ENCODE measurements at regions not wholly inside any gene's neighbourhood (a gene's known extent, or its start where the extent isn't known, plus 50 kb on each side); places are given as distances from the start of the nearest gene placed in this dataset.

DNA sequence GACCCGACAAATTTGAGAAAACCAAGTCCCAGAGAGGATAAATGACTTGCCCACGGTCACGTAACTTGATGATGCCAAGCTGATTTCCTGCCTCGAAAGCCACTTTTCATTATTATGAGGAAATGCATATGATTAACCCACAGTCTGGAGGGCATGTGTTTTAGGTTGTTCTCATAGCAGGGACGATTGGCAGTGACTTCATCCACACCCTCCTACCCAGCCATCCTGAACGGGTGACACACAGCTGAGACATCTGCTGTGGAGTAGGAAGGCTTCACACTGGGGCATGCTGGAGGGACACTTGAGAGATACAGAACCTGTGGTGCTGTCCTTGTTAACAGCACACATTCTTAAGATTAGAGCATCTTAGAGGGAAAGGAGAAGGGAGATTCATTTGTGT is 65.4 kb upstream of the WDFY2 start:
- DNase-seq, result peak; percentile 59
- no peak overlapping the region for H3K4me3 ChIP-seq
- no peaks in the 10 kb centered on the region for H3K36me3 ChIP-seq
- no peaks in the 10 kb centered on the region for H3K27me3 ChIP-seq
- H3K9me3 ChIP-seq, result peaks cover 3% of the 10 kb centered on the region

DNA sequence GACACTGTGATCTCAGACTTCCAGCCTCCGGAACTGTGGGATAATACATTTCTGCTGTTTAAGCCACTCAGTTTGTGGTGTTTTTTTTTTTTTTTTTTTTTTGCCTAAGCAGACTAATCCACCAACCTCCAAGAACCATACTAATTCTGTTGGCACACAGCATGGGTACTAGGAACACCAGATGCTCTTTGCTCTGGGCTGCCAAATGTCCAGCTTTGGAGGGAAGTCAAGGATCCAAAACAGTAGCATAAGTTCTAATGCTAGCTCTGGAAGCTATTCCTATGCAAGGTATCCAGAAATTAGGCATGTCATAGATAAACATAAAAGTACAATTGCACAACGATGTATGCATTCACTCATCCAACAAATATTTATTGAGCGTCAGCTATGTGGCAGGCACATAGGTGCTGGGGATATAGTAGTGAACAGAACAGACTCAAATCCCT is 64.5 kb upstream of the WDFY2 start:
- Histone ChIP-seq H3K4me3 (no peak overlapping the region), H3K36me3 (no peaks in the 10 kb centered on the region), H3K27me3 (no peaks in the 10 kb centered on the region), H3K9me3 (peaks cover 3% of the 10 kb centered on the region)
- DNase-seq, result peak; percentile 88

DNA sequence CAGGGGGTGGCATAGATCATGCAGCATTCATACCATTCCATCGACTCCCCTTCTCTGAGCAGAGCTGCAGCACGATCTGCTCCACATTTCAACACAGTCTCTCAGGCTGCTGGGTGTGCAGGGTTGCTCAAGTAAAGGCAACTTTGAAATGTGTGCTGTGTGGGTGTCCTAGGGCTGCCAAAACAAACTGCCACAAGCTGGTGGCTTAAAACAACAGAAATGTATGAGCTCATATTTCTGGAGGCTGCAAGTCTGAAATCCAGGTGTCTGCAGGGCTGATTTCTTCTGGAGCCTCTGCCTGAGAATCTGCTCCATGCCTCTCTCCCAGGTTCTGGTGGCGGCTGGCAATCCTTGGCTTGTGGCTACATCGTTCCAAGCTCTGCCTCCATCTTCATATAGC is 63.7 kb upstream of the WDFY2 start:
- H3K27me3 ChIP-seq, result no peaks in the 10 kb centered on the region
- no peak overlapping the region for H3K4me3 ChIP-seq
- H3K9me3 ChIP-seq, result peaks cover 3% of the 10 kb centered on the region
- peak; percentile 86 for DNase-seq
- no peaks in the 10 kb centered on the region for H3K36me3 ChIP-seq

DNA sequence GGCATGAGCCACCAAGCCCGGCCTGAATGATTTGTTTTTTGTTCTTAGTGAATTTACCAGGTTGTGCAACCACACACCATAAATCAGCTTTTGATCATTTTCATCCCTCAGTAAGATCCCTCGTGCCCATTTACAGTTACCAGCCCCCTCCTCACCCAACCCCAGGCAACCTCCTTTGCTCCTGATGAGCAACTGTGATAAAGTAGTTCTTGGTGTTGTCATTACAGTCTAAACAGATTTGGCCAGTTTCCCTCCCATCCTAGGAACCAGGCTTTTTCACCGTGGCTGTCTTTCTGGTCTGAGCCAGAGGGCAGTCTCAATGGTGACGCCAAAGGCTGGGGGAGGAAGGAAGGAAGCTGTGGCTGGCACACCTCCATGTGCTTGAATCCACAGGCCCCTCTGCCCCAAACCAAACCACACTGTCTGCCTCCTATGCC is 61.2 kb upstream of the WDFY2 start:
- DNase-seq, result peak; percentile 65
- no peaks in the 10 kb centered on the region for H3K36me3 ChIP-seq
- H3K27me3 ChIP-seq, result no peaks in the 10 kb centered on the region
- H3K4me3 ChIP-seq, result no peak overlapping the region
- H3K9me3 ChIP-seq, result peaks cover 3% of the 10 kb centered on the region

DNA sequence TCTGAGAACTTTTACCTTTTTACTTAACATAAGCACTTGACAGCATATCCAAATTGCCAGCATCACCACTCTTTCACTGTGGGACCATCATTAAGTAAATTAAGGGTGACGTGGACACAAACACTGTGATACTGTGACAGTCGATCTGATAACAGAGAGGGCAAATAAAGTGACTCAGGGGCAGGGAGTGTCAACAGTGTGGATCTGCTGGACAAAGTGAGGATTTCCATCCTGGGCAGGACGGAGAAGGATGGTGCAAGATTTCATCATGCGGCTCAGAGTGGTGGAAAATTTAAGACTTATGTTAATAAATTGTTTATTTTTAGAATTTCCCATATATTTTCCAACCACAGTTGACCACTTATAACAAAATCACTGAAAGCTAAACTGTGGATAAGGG is 60.0 kb upstream of the WDFY2 start:
- Histone ChIP-seq H3K27me3 (no peaks in the 10 kb centered on the region), H3K36me3 (no peaks in the 10 kb centered on the region), H3K4me3 (no peak overlapping the region), H3K9me3 (peaks cover 3% of the 10 kb centered on the region)
- no peak for DNase-seq

DNA sequence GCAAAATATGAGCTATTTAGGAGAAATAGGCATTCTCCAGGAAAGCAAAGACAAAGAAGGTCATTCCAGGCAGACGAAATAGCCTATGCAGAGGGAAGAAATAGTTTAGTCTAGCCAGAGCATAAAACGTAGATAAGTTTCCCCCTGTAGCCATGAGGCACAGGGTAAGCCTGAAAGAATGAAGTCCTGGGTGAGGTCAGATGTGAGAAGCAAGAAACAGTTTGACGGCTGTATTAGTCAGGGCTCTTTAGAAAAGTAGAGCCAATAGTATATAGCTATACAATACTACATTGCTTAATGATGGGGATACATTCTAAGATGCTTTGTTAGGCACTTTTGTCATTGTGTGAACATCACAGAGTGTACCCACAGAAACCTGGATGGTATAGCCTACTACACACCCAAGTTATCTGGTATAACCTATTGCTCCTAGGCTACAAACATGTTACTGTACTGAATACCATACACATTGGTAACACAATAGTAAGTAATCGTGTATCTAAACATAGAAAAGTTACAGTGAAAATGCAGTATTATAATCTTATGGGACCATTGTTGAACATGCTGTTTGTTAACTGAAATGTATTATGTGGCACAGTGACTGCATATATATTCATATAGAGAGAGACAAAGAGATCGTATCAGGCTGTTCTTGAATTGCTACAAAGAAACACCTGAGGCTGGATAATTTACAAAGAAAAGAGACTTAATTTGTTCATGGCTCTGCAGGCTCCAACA is 59.3 kb upstream of the WDFY2 start:
- Histone ChIP-seq H3K9me3 (peaks cover 3% of the 10 kb centered on the region), H3K36me3 (no peaks in the 10 kb centered on the region), H3K27me3 (no peaks in the 10 kb centered on the region), H3K4me3 (no peak overlapping the region)
- no peak for DNase-seq

DNA sequence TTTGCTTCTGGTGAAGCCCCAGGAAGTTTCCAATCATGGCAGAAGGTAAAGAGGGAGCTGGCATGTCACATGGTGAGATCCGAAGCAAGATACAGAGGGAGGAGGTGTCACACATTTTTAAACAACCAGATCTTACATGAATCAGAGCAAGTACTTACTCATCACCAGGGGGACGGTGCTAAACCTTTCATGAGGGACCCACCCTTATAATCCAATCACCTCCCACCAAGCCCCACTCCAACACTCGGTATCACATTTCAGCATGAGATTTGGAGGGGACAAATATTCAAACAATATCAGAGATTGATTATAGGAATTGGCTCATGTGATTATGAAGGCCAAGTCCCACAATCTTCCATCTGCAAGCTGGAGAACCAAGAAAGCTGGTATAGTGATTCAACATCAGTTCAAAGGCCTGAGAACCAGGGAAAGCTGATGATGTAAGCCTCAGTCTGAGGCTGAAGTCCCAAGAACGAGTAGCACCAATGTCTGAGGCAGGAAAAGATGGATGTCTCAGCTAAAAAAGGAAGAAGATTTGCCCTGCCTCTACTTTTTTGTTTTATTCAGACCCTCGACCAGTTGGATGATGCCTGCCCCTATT is 58.6 kb upstream of the WDFY2 start:
- Histone ChIP-seq H3K27me3 (no peaks in the 10 kb centered on the region), H3K9me3 (peaks cover 4% of the 10 kb centered on the region), H3K36me3 (no peaks in the 10 kb centered on the region), H3K4me3 (no peak overlapping the region)
- DNase-seq, result no peak

DNA sequence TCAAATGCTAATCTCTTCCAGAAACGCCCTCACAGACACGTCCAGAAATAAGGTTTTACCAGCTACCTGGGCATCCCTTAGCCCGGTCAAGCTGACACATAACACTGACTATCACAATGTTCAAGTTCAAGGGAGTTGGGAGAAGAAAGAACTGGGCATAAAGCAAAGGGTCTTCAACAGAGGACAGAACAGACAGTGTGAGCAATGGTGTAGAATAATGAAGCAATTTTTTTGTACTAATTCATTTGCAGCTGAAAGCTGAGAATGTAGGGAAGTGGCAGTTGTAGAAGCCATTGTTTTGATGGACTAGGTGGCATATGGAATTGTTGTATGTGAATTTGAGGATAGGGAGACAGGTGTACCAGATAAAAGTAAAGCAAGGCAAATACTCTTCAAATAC is 58.1 kb upstream of the WDFY2 start:
- no peak for DNase-seq
- H3K27me3 ChIP-seq, result no peaks in the 10 kb centered on the region
- H3K4me3 ChIP-seq, result no peak overlapping the region
- H3K9me3 ChIP-seq, result peaks cover 4% of the 10 kb centered on the region
- H3K36me3 ChIP-seq, result no peaks in the 10 kb centered on the region

DNA sequence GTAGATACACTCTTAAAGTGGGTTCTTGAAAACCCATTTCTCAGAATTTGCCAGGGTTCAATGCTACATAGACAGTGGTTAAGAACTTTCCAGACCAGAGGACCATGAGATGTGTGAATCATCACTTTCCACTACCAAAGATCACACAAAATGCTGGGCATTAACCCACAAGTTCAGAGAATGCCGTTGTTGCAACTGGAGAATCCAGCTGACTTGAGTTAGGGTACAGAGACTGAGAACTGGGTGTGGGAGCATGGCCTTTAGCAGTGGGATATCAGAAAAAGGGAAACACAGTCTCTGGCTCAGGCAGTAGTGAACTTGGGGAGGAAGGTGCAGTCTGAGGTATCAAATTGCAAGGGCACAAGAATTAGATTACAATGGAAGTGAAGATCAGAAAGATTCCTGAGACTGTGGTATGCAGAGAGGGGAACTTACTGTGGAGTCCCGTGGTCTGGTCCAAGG is 51.5 kb upstream of the WDFY2 start:
- DNase-seq, result no peak
- Histone ChIP-seq H3K27me3 (no peaks in the 10 kb centered on the region), H3K4me3 (no peak overlapping the region), H3K36me3 (no peaks in the 10 kb centered on the region), H3K9me3 (peaks cover 4% of the 10 kb centered on the region)

DNA sequence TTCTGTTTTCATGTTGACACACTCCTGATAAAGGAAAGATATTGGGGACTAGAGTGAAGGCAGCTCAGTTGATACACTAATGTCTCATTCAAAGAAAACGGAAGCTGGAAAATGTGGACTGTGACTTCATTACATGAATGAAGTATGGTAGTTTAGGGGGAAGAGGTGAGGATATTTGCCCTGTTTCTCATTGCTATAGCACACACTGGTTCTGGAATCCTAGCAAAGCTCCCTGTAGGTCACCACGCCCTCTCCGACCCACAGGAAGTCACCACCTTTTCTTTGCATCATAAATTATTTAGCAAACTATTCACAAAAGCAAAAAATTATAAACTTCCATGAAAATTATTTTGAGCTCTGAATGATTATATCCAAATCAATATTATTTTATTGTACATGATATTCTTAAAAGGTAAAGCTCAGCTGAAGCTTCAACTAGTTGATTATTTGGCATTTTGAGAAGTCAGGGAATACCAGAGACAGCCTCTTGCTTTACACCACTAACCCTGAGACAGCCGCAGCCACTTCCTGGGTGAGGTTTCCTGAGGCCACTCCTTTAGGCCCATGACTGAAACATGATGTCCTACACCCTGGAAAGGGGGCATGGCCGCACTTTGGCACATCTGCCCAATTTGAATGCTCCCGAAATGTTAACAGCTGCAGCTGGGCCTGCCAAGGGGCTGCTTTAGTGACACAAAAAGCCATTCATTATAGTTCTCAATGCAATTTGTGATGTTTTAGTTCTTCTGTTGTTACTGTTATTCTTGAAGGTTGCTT is 50.0 kb upstream of the WDFY2 start:
- peaks cover 4% of the 10 kb centered on the region; the same call in 1 of the 2 replicates for H3K9me3 ChIP-seq
- peak; percentile 47 for DNase-seq
- H3K36me3 ChIP-seq, result no peaks in the 10 kb centered on the region
- no peak overlapping the region for H3K4me3 ChIP-seq
- H3K27me3 ChIP-seq, result no peaks in the 10 kb centered on the region

Measured in MG63 (cell line).